Tongue (tissue), 1 donor: ENCODE measurements at regions not wholly inside any gene's neighbourhood (a gene's known extent, or its start where the extent isn't known, plus 50 kb on each side); places are given as distances from the start of the nearest gene placed in this dataset.
A peak's percentile ranks its signal among the peaks of the same experiment; 100 is the strongest.

Experiments used
- DNase-seq: peaks from one replicate; pipeline ENCODE4 v3.0.0-alpha.2; 2015

DNA sequence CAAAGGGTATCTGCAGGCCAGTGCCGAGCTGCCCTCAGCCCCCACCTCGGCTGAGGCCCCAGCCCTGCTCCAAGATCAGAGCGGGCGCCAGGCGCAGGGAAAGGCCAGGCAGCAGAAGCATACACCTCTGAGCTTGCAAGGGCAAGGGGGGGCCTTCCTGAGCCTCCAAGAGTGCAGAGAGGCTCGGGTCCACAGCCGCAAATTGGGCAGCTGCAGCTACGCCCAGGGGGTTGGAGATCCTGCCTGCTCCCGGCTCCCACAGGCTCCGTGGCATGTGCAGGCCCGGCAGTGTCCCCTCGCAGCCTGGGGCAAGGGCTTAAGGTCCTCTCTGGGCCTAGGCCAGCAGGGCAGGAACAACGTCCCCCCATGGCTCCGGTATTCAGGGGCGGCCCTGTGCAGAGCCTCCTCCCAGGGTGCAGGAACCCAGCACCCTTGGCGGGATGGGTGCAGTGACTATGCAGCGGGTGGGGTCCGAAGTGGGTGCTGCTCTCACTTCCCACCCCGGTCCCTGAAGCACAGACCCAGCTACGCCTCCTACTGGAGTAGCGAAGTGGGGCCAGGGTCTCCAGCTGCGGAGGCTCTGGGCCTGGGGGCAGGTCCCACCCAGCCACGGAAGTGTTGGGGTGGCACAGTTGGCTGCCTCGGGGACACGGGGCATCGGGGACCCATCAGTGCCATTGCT is 120.2 kb upstream of the TMEFF2 start:
- DNase-seq = no peak

- DNase-seq = no peak
Measured at GRCh38 chr2:192313773-192314172, 119.0 kb upstream of the TMEFF2 start.

GRCh38 chr2:192311701-192312460 is 117.1 kb upstream of the TMEFF2 start:
- DNase-seq = no peak

DNA sequence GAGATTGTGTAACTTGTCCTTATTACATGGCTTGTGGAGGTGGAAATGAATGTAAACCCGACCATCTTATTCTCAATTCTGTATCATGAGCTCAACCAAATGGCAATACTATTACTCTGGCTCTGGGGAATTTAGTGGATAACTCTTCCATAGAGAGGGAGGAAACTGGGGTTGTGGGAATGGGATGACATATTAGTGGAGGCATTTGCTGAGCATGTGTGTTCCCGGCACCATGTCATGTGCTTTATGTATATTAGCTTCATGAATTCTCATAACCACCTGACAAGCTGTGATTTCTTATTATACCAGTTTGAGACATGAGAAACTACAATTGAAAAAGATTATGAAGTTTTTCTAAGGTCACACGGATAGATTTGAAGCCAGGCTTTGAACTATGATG is 112.8 kb upstream of the TMEFF2 start:
- DNase-seq = no peak

GRCh38 chr2:192298664-192299063 is 103.9 kb upstream of the TMEFF2 start:
- DNase-seq = no peak

DNA sequence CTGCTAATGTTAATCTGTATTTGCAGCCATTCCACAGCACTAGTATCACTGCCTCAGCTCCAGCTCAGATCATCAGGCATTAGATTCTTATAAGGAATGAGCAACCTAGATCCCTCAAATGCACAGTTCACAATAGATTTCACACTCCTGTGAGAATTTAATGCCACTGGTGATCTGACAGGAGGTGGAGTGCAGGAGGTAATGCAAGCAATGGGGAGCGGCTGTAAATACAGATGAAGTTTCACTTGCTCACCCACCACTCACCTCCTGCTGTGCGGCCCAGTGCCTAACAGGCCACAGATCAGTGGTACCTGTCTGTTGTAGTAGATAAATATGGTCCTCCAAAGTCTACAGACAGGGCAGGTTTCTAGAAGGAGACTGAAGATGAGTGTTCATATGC is 97.7 kb upstream of the TMEFF2 start:
- no peak for DNase-seq

GRCh38 chr2:192288295-192288694 is 93.6 kb upstream of the TMEFF2 start:
- no peak for DNase-seq

- no peak for DNase-seq
Measured at GRCh38 chr2:192286093-192286701, 91.5 kb upstream of the TMEFF2 start.

GRCh38 chr2:192283450-192283849 is 88.7 kb upstream of the TMEFF2 start:
- no peak for DNase-seq

GRCh38 chr2:192278701-192279100 is 84.0 kb upstream of the TMEFF2 start:
- DNase-seq = no peak

- no peak for DNase-seq
Measured at GRCh38 chr2:192277494-192278109, 82.9 kb upstream of the TMEFF2 start.

GRCh38 chr2:192275632-192276031 is 80.9 kb upstream of the TMEFF2 start:
- DNase-seq = no peak

GRCh38 chr2:192267484-192267883 is 72.8 kb upstream of the TMEFF2 start:
- peak; percentile 14 for DNase-seq

GRCh38 chr2:192265751-192266150 is 71.0 kb upstream of the TMEFF2 start:
- DNase-seq = no peak

DNA sequence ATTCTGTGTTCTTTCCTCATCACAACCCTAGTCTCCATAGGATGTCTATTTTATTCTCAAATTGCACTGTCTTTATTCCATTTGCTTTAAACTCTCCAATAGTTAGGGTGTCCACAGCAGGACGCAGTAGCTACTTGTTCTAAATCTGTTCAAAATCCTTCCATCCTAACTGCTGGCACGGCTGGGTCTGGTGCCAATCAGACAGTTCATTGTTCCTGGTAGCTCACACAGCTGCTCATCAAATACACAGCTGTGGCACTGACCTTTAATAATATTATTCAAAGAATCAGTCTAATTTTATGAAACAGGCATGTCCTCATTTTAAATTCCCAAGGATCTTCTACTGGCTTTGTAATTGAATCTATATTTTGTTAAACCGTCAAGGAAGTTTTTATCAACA is 59.7 kb upstream of the TMEFF2 start:
- DNase-seq = peak; percentile 21

GRCh38 chr2:192253692-192254091 is 59.0 kb upstream of the TMEFF2 start:
- no peak for DNase-seq

DNA sequence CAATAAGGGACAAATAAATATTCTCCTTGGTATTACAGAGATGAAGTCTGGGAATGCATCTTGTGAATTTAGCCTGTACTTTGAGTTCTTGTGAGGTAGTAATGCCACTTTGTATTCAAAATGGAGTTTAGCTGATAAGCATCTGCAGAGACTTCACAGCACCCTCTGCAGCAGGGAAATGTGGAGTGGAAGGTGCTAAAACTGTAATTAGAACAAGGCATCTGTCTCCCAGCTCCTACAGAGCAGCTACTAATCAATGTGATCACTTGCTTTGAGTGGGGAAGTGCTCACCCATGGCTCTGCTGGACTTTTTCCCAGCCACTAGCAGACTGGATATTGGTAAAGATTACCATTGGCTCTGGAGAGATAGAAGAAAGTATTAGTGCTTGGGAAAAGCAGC is 56.2 kb upstream of the TMEFF2 start:
- DNase-seq = no peak

- DNase-seq = no peak
Measured at GRCh38 chr2:192247456-192247855, 52.7 kb upstream of the TMEFF2 start.

DNA sequence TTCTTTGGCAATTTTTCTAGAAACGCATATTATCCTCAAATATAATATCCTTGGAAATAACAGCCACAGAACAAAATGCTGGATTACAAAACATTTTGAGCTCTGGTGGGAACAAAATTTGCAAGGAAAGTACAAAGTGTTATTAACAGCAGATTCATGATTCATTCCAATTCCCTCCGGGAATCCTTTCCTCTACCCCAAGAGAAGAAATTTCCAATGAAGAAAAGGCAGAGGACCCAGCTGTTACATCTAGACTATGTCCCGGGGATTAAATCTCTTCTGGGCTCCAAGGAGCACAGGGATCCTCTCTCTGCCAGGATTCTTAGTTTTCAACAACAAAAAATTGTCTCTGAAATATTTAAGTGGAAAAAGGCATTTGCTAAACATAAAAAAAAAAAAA is 51.6 kb upstream of the TMEFF2 start:
- DNase-seq = no peak

DNA sequence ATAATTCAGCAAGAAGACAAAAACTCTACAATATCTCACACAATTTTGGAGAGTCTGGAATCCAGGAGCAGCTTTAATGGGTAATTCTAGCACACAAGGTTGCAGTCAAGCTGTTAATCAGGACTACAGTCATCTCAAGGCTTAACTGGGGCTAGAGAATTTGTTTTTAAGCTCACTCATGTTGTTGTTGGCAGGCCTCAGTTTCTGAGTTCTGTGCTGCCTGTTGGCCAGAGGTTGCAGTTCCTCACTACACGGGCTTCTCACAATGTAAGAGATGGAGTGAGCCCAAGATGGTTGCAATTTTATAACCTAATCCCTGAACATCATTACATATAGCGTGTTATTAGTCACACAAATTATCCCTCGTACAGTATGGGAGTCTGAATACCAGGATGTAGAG is 50.6 kb upstream of the TMEFF2 start:
- DNase-seq = no peak
